Kidney (tissue), 13 donors: ENCODE measurements at regions not wholly inside any gene's neighbourhood (a gene's known extent, or its start where the extent isn't known, plus 50 kb on each side); places are given as distances from the start of the nearest gene placed in this dataset.

Experiments
- DNase-seq, 5 donors: peaks; one replicate each; pipeline ENCODE4 v3.0.0-alpha.2; 2013 to 2020
- FAIRE-seq: peaks from 2 replicates; lab custom pipeline; 2012; peaks lifted over from hg19 to GRCh38; lab: Jason Lieb, UNC
- H3K27ac ChIP-seq, 2 donors: one replicate each; pipeline ENCODE4 v1.7.0; 2013; ENCODE audit warnings: low read depth in 2 of 2, low read length in 2 of 2, inconsistent platforms in 1 of 2
- H3K27me3 ChIP-seq: one replicate; pipeline ENCODE4 v1.7.1; 2013; ENCODE audit warnings: low read length, inconsistent platforms; ENCODE audit not compliant: control insufficient read depth, insufficient read depth
- H3K36me3 ChIP-seq, 3 donors: one replicate each; pipeline versions ENCODE4 v1.7.0 to v1.7.1; 2013; ENCODE audit warnings: low read length in 3 of 3, control low read depth in 1 of 3, inconsistent platforms in 1 of 3; ENCODE audit not compliant: insufficient read depth in 3 of 3, control insufficient read depth in 2 of 3
- H3K4me1 ChIP-seq, 3 donors: one replicate each; pipeline versions ENCODE4 v1.7.0 to v1.7.1; 2013; ENCODE audit warnings: low read length in 3 of 3, inconsistent platforms in 1 of 3, low read depth in 1 of 3; ENCODE audit not compliant: control insufficient read depth in 2 of 3, insufficient read depth in 2 of 3
- H3K4me3 ChIP-seq, 3 donors: one replicate each; pipeline versions ENCODE4 v1.7.0 to v1.8.1; 2013; ENCODE audit warnings: low read length in 3 of 3, control low read depth in 1 of 3, inconsistent platforms in 1 of 3
- H3K9ac ChIP-seq, 3 donors: one replicate each; pipeline versions ENCODE4 v1.7.0 to v1.7.1; 2013; ENCODE audit warnings: low read length in 3 of 3, control low read depth in 1 of 3, inconsistent platforms in 1 of 3
- H3K9me3 ChIP-seq, 3 donors: one replicate each; pipeline versions ENCODE4 v1.7.0 to v1.7.1; 2013; ENCODE audit warnings: low read length in 3 of 3, control low read depth in 1 of 3, inconsistent platforms in 1 of 3; ENCODE audit not compliant: control insufficient read depth in 2 of 3, insufficient read depth in 1 of 3
- intact Hi-C: fragments of 100-400 bp; cut with DNase I; formaldehyde crosslinking; loops from one replicate; pipeline ENCODE4 v1.11.1; 2022
- TF ChIP-seq, protein P1 (sequence below): IDR thresholded peaks from 3 replicates; pipeline ENCODE4 v1.5.1; 2012; ENCODE audit warnings: mild to moderate bottlenecking, moderate library complexity, borderline replicate concordance; ENCODE audit not compliant: insufficient read depth; ENCODE audit errors: extremely low read depth
- donor health status: control.
- donor health status: control.
- donor health status: control.
- donor health status: control.
- donor health status: control.
- donor health status: DM: yes; HTN: yes; CAD: no.
- donor health status: Normal renal cell carcinoma (clear cell type).

GRCh38 chr6:19128701-19129100, 708.5 kb upstream of the ID4 start:
- DNase-seq (no peak), FAIRE-seq (no peak)
- Histone ChIP-seq H3K4me1 (no peaks in the 10 kb centered on the region), H3K27ac (no peak overlapping the region), H3K9me3 (no peaks in the 10 kb centered on the region), H3K27me3 (no peaks in the 10 kb centered on the region), H3K4me3 (no peak overlapping the region), H3K9ac (no peak overlapping the region), H3K36me3 (no peaks in the 10 kb centered on the region)
- intact Hi-C loops, result no loop called here
- TF ChIP-seq, protein P1, sequence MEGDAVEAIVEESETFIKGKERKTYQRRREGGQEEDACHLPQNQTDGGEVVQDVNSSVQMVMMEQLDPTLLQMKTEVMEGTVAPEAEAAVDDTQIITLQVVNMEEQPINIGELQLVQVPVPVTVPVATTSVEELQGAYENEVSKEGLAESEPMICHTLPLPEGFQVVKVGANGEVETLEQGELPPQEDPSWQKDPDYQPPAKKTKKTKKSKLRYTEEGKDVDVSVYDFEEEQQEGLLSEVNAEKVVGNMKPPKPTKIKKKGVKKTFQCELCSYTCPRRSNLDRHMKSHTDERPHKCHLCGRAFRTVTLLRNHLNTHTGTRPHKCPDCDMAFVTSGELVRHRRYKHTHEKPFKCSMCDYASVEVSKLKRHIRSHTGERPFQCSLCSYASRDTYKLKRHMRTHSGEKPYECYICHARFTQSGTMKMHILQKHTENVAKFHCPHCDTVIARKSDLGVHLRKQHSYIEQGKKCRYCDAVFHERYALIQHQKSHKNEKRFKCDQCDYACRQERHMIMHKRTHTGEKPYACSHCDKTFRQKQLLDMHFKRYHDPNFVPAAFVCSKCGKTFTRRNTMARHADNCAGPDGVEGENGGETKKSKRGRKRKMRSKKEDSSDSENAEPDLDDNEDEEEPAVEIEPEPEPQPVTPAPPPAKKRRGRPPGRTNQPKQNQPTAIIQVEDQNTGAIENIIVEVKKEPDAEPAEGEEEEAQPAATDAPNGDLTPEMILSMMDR, result no peak

DNA sequence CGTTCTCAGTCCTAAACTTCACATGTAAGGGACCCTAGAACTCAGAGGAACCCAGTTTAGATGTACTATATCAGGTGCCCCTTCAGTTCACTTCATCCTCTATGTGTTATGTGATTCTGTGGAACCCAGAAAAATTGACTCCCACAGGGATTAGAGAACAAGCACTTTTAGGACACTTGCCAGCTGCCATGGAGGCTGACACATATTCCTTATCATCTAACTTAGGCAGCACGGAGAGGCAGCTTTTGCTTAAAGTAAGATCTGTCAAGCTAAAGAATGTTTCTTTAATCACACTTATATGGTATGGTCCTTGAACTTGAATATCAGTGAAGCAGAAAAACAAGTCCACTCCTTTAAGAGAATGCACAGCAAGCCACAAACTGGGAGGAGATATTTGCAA, 701.5 kb upstream of the ID4 start:
- Histone ChIP-seq H3K27me3 (no peaks in the 10 kb centered on the region), H3K9ac (no peak overlapping the region), H3K4me3 (no peak overlapping the region), H3K27ac (no peak overlapping the region), H3K36me3 (no peaks in the 10 kb centered on the region), H3K9me3 (no peaks in the 10 kb centered on the region), H3K4me1 (no peaks in the 10 kb centered on the region)
- TF ChIP-seq, protein P1, result no peak
- FAIRE-seq, result no peak
- DNase-seq, result no peak
- intact Hi-C loops, result no loop called here

- no peak overlapping the region for H3K27ac ChIP-seq
- intact Hi-C loops, result no loop called here
- no peak for FAIRE-seq
- H3K4me1 ChIP-seq, result no peaks in the 10 kb centered on the region
- no peak for DNase-seq
- TF ChIP-seq, protein P1, result no peak
- no peak overlapping the region for H3K4me3 ChIP-seq
- no peaks in the 10 kb centered on the region for H3K27me3 ChIP-seq
- H3K9me3 ChIP-seq, result no peaks in the 10 kb centered on the region
- H3K36me3 ChIP-seq, result no peaks in the 10 kb centered on the region
- no peak overlapping the region for H3K9ac ChIP-seq
Measured at GRCh38 chr6:19137505-19137904, 699.7 kb upstream of the ID4 start.

DNA sequence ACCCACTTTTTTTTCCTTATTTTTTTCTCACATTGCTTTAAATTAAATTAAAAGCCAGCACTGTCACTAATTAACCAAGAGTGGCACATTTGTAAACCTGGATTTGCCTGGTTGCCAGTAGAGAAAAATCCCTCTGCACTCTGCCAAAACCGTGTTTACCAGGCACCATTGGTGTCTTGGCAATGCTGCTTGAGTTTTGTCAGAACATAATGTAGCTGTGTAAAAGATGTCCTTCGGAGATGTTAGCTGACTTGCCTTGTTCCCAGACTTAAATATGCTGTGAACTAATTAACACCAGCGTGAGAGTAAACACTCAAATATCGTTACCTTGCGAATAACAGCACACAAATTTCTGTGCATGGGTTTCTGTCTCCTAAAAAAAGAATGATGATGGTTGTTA, 694.9 kb upstream of the ID4 start:
- DNase-seq, result no peak
- Histone ChIP-seq H3K4me3 (no peak overlapping the region), H3K27me3 (no peaks in the 10 kb centered on the region), H3K4me1 (no peaks in the 10 kb centered on the region), H3K9me3 (no peaks in the 10 kb centered on the region), H3K9ac (no peak overlapping the region), H3K36me3 (no peaks in the 10 kb centered on the region), H3K27ac (no peak overlapping the region)
- no peak for FAIRE-seq
- TF ChIP-seq, protein P1, result no peak
- intact Hi-C loops, result no loop called here
